H9 (cell line): ENCODE measurements at regions not wholly inside any gene's neighbourhood (a gene's known extent, or its start where the extent isn't known, plus 50 kb on each side); places are given as distances from the start of the nearest gene placed in this dataset.

ENCODE experiments used
- DNase-seq: peaks from one replicate; pipeline ENCODE4 v3.0.0-alpha.2; 2017
- H2AFZ ChIP-seq: one replicate; pipeline ENCODE4 v1.6.1; 2013; ENCODE audit warnings: mild to moderate bottlenecking, low read length, control low read depth, moderate library complexity
- H2AK5ac ChIP-seq: 2 replicates; pipeline ENCODE4 v1.6.1; 2013; ENCODE audit warnings: low read length, control low read depth, mixed read lengths; ENCODE audit not compliant: insufficient read length
- H2BK120ac ChIP-seq: one replicate; pipeline ENCODE4 v1.6.1; 2013; ENCODE audit warnings: low read depth, mild to moderate bottlenecking, low read length, control low read depth, inconsistent platforms; ENCODE audit not compliant: poor library complexity, severe bottlenecking
- H2BK12ac ChIP-seq: 2 replicates; pipeline ENCODE4 v1.6.1; 2013; ENCODE audit warnings: low read length, control low read depth, mixed read lengths, low read depth; ENCODE audit not compliant: insufficient read length
- H2BK15ac ChIP-seq: 2 replicates; pipeline ENCODE4 v1.6.1; 2013; ENCODE audit warnings: low read depth, low read length, control low read depth
- H2BK20ac ChIP-seq: one replicate; pipeline ENCODE4 v1.6.1; 2013; ENCODE audit warnings: low read depth, mild to moderate bottlenecking, low read length, control low read depth, inconsistent platforms; ENCODE audit not compliant: poor library complexity, severe bottlenecking
- H2BK5ac ChIP-seq: 2 replicates; pipeline ENCODE4 v1.6.1; 2013; ENCODE audit warnings: low read length, control low read depth, mixed read lengths; ENCODE audit not compliant: insufficient read length
- H3K14ac ChIP-seq: 2 replicates; pipeline ENCODE4 v1.6.1; 2013; ENCODE audit warnings: low read length, control low read depth; ENCODE audit not compliant: insufficient read depth
- H3K18ac ChIP-seq: 2 replicates; pipeline ENCODE4 v1.6.1; 2013; ENCODE audit warnings: low read depth, mild to moderate bottlenecking, mixed read lengths, low read length, control low read depth; ENCODE audit not compliant: insufficient read length
- H3K23ac ChIP-seq: 2 replicates; pipeline ENCODE4 v1.6.1; 2013; ENCODE audit warnings: low read length, control low read depth, mixed read lengths, low read depth; ENCODE audit not compliant: insufficient read length
- H3K23me2 ChIP-seq: 2 replicates; pipeline ENCODE4 v1.6.1; 2013; ENCODE audit warnings: low read depth, mild to moderate bottlenecking, mixed read lengths, low read length, control low read depth; ENCODE audit not compliant: insufficient read length, poor library complexity, severe bottlenecking
- H3K27ac ChIP-seq: 2 replicates; pipeline ENCODE4 v1.5.1; 2013; ENCODE audit warnings: low read length, control low read depth, mixed read lengths, low read depth; ENCODE audit not compliant: insufficient read length
- H3K27me3 ChIP-seq: 2 replicates; pipeline ENCODE4 v1.6.1; 2013; ENCODE audit warnings: low read length, control low read depth, inconsistent platforms; ENCODE audit not compliant: insufficient read depth
- H3K4ac ChIP-seq: 2 replicates; pipeline ENCODE4 v1.6.1; 2013; ENCODE audit warnings: low read depth, mild to moderate bottlenecking, control low read depth, inconsistent platforms, low read length, moderate library complexity
- H3K4me1 ChIP-seq: 2 replicates; pipeline ENCODE4 v1.6.1; 2013; ENCODE audit warnings: low read length, control low read depth, inconsistent platforms; ENCODE audit not compliant: insufficient read depth
- H3K4me2 ChIP-seq: 2 replicates; pipeline ENCODE4 v1.6.1; 2013; ENCODE audit warnings: low read length, control low read depth, mixed read lengths; ENCODE audit not compliant: insufficient read length, insufficient read depth
- H3K56ac ChIP-seq: 2 replicates; pipeline ENCODE4 v1.6.1; 2013; ENCODE audit warnings: low read depth, mild to moderate bottlenecking, mixed read lengths, low read length, control low read depth; ENCODE audit not compliant: insufficient read length
- H3K79me1 ChIP-seq: 2 replicates; pipeline ENCODE4 v1.6.1; 2013; ENCODE audit warnings: low read depth, mild to moderate bottlenecking, moderate library complexity, low read length, control low read depth, inconsistent platforms; ENCODE audit not compliant: insufficient read depth, poor library complexity, severe bottlenecking
- H3K79me2 ChIP-seq: 2 replicates; pipeline ENCODE4 v1.6.1; 2013; ENCODE audit warnings: low read length, control low read depth, inconsistent platforms; ENCODE audit not compliant: insufficient read depth
- H3K9ac ChIP-seq: 2 replicates; pipeline ENCODE4 v1.6.1; 2013; ENCODE audit warnings: low read length, control low read depth, mixed read lengths; ENCODE audit not compliant: insufficient read length; ENCODE audit errors: extremely low read depth
- H3K9me3 ChIP-seq: one replicate; pipeline ENCODE4 v1.6.1; 2013; ENCODE audit warnings: low read depth, low read length, inconsistent platforms; ENCODE audit not compliant: control insufficient read depth
- H3T11ph ChIP-seq: one replicate; pipeline ENCODE4 v1.6.1; 2013; ENCODE audit warnings: mild to moderate bottlenecking, low read length, control low read depth, inconsistent platforms
- H4K20me1 ChIP-seq: one replicate; pipeline ENCODE4 v1.6.1; 2013; ENCODE audit not compliant: control insufficient read depth, insufficient read length, insufficient read depth
- H4K5ac ChIP-seq: 2 replicates; pipeline ENCODE4 v1.6.1; 2013; ENCODE audit warnings: low read depth, mild to moderate bottlenecking, mixed read lengths, low read length, control low read depth; ENCODE audit not compliant: insufficient read length
- H4K8ac ChIP-seq: replicated peaks from 2 replicates; pipeline ENCODE4 v1.6.1; 2013; ENCODE audit warnings: low read length, control low read depth, mixed read lengths, low read depth; ENCODE audit not compliant: insufficient read length
- H4K91ac ChIP-seq: 2 replicates; pipeline ENCODE4 v1.6.1; 2013; ENCODE audit warnings: low read depth, mild to moderate bottlenecking, moderate library complexity, mixed read lengths, low read length, control low read depth; ENCODE audit not compliant: insufficient read length
- H3K27ac Mint-ChIP-seq, 3 experiments: 2 replicates in 2 of 3; 3 replicates in 1 of 3; pipeline ENCODE4 v1.8.0; 2020 to 2021; ENCODE audit warnings: mixed read lengths in 3 of 3, mild to moderate bottlenecking in 1 of 3, moderate library complexity in 1 of 3
- H3K27me3 Mint-ChIP-seq: 2 replicates; pipeline ENCODE4 v1.8.0; 2021; ENCODE audit warnings: low read depth, mild to moderate bottlenecking, moderate library complexity, mixed read lengths
- H3K36me3 Mint-ChIP-seq, 3 experiments: 2 replicates in 2 of 3; 3 replicates in 1 of 3; pipeline ENCODE4 v1.8.0; 2020 to 2021; ENCODE audit warnings: low read depth in 3 of 3, mixed read lengths in 3 of 3; ENCODE audit not compliant: insufficient read depth in 1 of 3
- H3K4me1 Mint-ChIP-seq, 2 experiments: 2 replicates each; pipeline ENCODE4 v1.8.0; 2020; ENCODE audit warnings: mixed read lengths in 2 of 2
- H3K4me3 Mint-ChIP-seq, 2 experiments: 2 replicates in 1 of 2; 3 replicates in 1 of 2; pipeline ENCODE4 v1.8.0; 2020 to 2021; ENCODE audit warnings: mild to moderate bottlenecking in 2 of 2, mixed read lengths in 2 of 2, moderate library complexity in 1 of 2
- H3K9me3 Mint-ChIP-seq, 2 experiments: 2 replicates in 1 of 2; 3 replicates in 1 of 2; pipeline ENCODE4 v1.8.0; 2020; ENCODE audit warnings: mild to moderate bottlenecking in 2 of 2, mixed read lengths in 2 of 2, moderate library complexity in 1 of 2
- CTCF ChIP-seq: fragments of 200-600 bp; sonication (generic); conservative IDR thresholded peaks from 3 replicates; pipeline ENCODE4 v1.8.0; 2021; ENCODE audit warnings: antibody characterized with exemption, mild to moderate bottlenecking
- WGBS: extraction: QIAGEN DNeasy Blood & Tissue Kit; methylation state at CpG from one replicate; pipeline ENCODE4 v1.1.7; 2013; ENCODE audit warnings: missing lambda C conversion rate, low lambda C conversion rate, mixed read lengths; ENCODE audit not compliant: insufficient read length; ENCODE audit errors: extremely low coverage; 5-methylcytosine and 5-hydroxymethylcytosine counted together

- H3K56ac ChIP-seq: no peak overlapping the region
- no peak overlapping the region for H3K9ac ChIP-seq
- H4K91ac ChIP-seq: no peak overlapping the region
- Mint-ChIP-seq H3K9me3 (no peaks in the 10 kb centered on the region), H3K4me3 (no peak overlapping the region), H3K4me1 (peaks cover 36 to 43% of the 10 kb centered on the region in 2 experiments), H3K27me3 (no peaks in the 10 kb centered on the region), H3K36me3 (no peaks in the 10 kb centered on the region), H3K27ac (no peak overlapping the region)
- no peak overlapping the region for H2BK12ac ChIP-seq
- H3K18ac ChIP-seq: no peak overlapping the region
- no peaks in the 10 kb centered on the region for H4K20me1 ChIP-seq
- no peak for TF ChIP-seq CTCF
- H3K27me3 ChIP-seq: no peaks in the 10 kb centered on the region
- H2AFZ ChIP-seq: no peak overlapping the region
- H4K8ac ChIP-seq: no peak overlapping the region
- no peaks in the 10 kb centered on the region for H3K79me1 ChIP-seq
- H2BK15ac ChIP-seq: no peak overlapping the region
- peak overlapping the region; percentile 47 for H3T11ph ChIP-seq
- no peak overlapping the region for H3K4me2 ChIP-seq
- H3K27ac ChIP-seq: no peak overlapping the region
- peaks cover 5% of the 10 kb centered on the region; the same call in 1 of the 2 replicates for H3K4me1 ChIP-seq
- no peaks in the 10 kb centered on the region for H3K23me2 ChIP-seq
- H2AK5ac ChIP-seq: no peak overlapping the region
- H2BK5ac ChIP-seq: no peak overlapping the region
- H3K23ac ChIP-seq: no peak overlapping the region
- H2BK20ac ChIP-seq: no peak overlapping the region
- no peak overlapping the region for H2BK120ac ChIP-seq
- H3K4ac ChIP-seq: no peak overlapping the region
- no peak overlapping the region for H4K5ac ChIP-seq
- DNase-seq: no peak
- no peaks in the 10 kb centered on the region for H3K9me3 ChIP-seq
- H3K14ac ChIP-seq: no peak overlapping the region
- WGBS: no CpG with 5 or more reads among the region's 2 CpGs
- H3K79me2 ChIP-seq: no peaks in the 10 kb centered on the region
Measured at GRCh38 chr12:75890660-75891059, 140.9 kb downstream of the PHLDA1 start.
